H9 (cell line): ENCODE measurements at regions not wholly inside any gene's neighbourhood (a gene's known extent, or its start where the extent isn't known, plus 50 kb on each side); places are given as distances from the start of the nearest gene placed in this dataset.

ENCODE experiments used
- DNase-seq: peaks from one replicate; pipeline ENCODE4 v3.0.0-alpha.2; 2017
- H2AFZ ChIP-seq: one replicate; pipeline ENCODE4 v1.6.1; 2013; ENCODE audit warnings: mild to moderate bottlenecking, low read length, control low read depth, moderate library complexity
- H2AK5ac ChIP-seq: 2 replicates; pipeline ENCODE4 v1.6.1; 2013; ENCODE audit warnings: low read length, control low read depth, mixed read lengths; ENCODE audit not compliant: insufficient read length
- H2BK120ac ChIP-seq: one replicate; pipeline ENCODE4 v1.6.1; 2013; ENCODE audit warnings: low read depth, mild to moderate bottlenecking, low read length, control low read depth, inconsistent platforms; ENCODE audit not compliant: poor library complexity, severe bottlenecking
- H2BK12ac ChIP-seq: 2 replicates; pipeline ENCODE4 v1.6.1; 2013; ENCODE audit warnings: low read length, control low read depth, mixed read lengths, low read depth; ENCODE audit not compliant: insufficient read length
- H2BK15ac ChIP-seq: 2 replicates; pipeline ENCODE4 v1.6.1; 2013; ENCODE audit warnings: low read depth, low read length, control low read depth
- H2BK20ac ChIP-seq: one replicate; pipeline ENCODE4 v1.6.1; 2013; ENCODE audit warnings: low read depth, mild to moderate bottlenecking, low read length, control low read depth, inconsistent platforms; ENCODE audit not compliant: poor library complexity, severe bottlenecking
- H2BK5ac ChIP-seq: 2 replicates; pipeline ENCODE4 v1.6.1; 2013; ENCODE audit warnings: low read length, control low read depth, mixed read lengths; ENCODE audit not compliant: insufficient read length
- H3K14ac ChIP-seq: 2 replicates; pipeline ENCODE4 v1.6.1; 2013; ENCODE audit warnings: low read length, control low read depth; ENCODE audit not compliant: insufficient read depth
- H3K18ac ChIP-seq: 2 replicates; pipeline ENCODE4 v1.6.1; 2013; ENCODE audit warnings: low read depth, mild to moderate bottlenecking, mixed read lengths, low read length, control low read depth; ENCODE audit not compliant: insufficient read length
- H3K23ac ChIP-seq: 2 replicates; pipeline ENCODE4 v1.6.1; 2013; ENCODE audit warnings: low read length, control low read depth, mixed read lengths, low read depth; ENCODE audit not compliant: insufficient read length
- H3K23me2 ChIP-seq: 2 replicates; pipeline ENCODE4 v1.6.1; 2013; ENCODE audit warnings: low read depth, mild to moderate bottlenecking, mixed read lengths, low read length, control low read depth; ENCODE audit not compliant: insufficient read length, poor library complexity, severe bottlenecking
- H3K27ac ChIP-seq: 2 replicates; pipeline ENCODE4 v1.5.1; 2013; ENCODE audit warnings: low read length, control low read depth, mixed read lengths, low read depth; ENCODE audit not compliant: insufficient read length
- H3K27me3 ChIP-seq: 2 replicates; pipeline ENCODE4 v1.6.1; 2013; ENCODE audit warnings: low read length, control low read depth, inconsistent platforms; ENCODE audit not compliant: insufficient read depth
- H3K4ac ChIP-seq: 2 replicates; pipeline ENCODE4 v1.6.1; 2013; ENCODE audit warnings: low read depth, mild to moderate bottlenecking, control low read depth, inconsistent platforms, low read length, moderate library complexity
- H3K4me1 ChIP-seq: 2 replicates; pipeline ENCODE4 v1.6.1; 2013; ENCODE audit warnings: low read length, control low read depth, inconsistent platforms; ENCODE audit not compliant: insufficient read depth
- H3K4me2 ChIP-seq: 2 replicates; pipeline ENCODE4 v1.6.1; 2013; ENCODE audit warnings: low read length, control low read depth, mixed read lengths; ENCODE audit not compliant: insufficient read length, insufficient read depth
- H3K56ac ChIP-seq: 2 replicates; pipeline ENCODE4 v1.6.1; 2013; ENCODE audit warnings: low read depth, mild to moderate bottlenecking, mixed read lengths, low read length, control low read depth; ENCODE audit not compliant: insufficient read length
- H3K79me1 ChIP-seq: 2 replicates; pipeline ENCODE4 v1.6.1; 2013; ENCODE audit warnings: low read depth, mild to moderate bottlenecking, moderate library complexity, low read length, control low read depth, inconsistent platforms; ENCODE audit not compliant: insufficient read depth, poor library complexity, severe bottlenecking
- H3K79me2 ChIP-seq: 2 replicates; pipeline ENCODE4 v1.6.1; 2013; ENCODE audit warnings: low read length, control low read depth, inconsistent platforms; ENCODE audit not compliant: insufficient read depth
- H3K9ac ChIP-seq: 2 replicates; pipeline ENCODE4 v1.6.1; 2013; ENCODE audit warnings: low read length, control low read depth, mixed read lengths; ENCODE audit not compliant: insufficient read length; ENCODE audit errors: extremely low read depth
- H3K9me3 ChIP-seq: one replicate; pipeline ENCODE4 v1.6.1; 2013; ENCODE audit warnings: low read depth, low read length, inconsistent platforms; ENCODE audit not compliant: control insufficient read depth
- H3T11ph ChIP-seq: one replicate; pipeline ENCODE4 v1.6.1; 2013; ENCODE audit warnings: mild to moderate bottlenecking, low read length, control low read depth, inconsistent platforms
- H4K20me1 ChIP-seq: one replicate; pipeline ENCODE4 v1.6.1; 2013; ENCODE audit not compliant: control insufficient read depth, insufficient read length, insufficient read depth
- H4K5ac ChIP-seq: 2 replicates; pipeline ENCODE4 v1.6.1; 2013; ENCODE audit warnings: low read depth, mild to moderate bottlenecking, mixed read lengths, low read length, control low read depth; ENCODE audit not compliant: insufficient read length
- H4K8ac ChIP-seq: replicated peaks from 2 replicates; pipeline ENCODE4 v1.6.1; 2013; ENCODE audit warnings: low read length, control low read depth, mixed read lengths, low read depth; ENCODE audit not compliant: insufficient read length
- H4K91ac ChIP-seq: 2 replicates; pipeline ENCODE4 v1.6.1; 2013; ENCODE audit warnings: low read depth, mild to moderate bottlenecking, moderate library complexity, mixed read lengths, low read length, control low read depth; ENCODE audit not compliant: insufficient read length
- H3K27ac Mint-ChIP-seq, 3 experiments: 2 replicates in 2 of 3; 3 replicates in 1 of 3; pipeline ENCODE4 v1.8.0; 2020 to 2021; ENCODE audit warnings: mixed read lengths in 3 of 3, mild to moderate bottlenecking in 1 of 3, moderate library complexity in 1 of 3
- H3K27me3 Mint-ChIP-seq: 2 replicates; pipeline ENCODE4 v1.8.0; 2021; ENCODE audit warnings: low read depth, mild to moderate bottlenecking, moderate library complexity, mixed read lengths
- H3K36me3 Mint-ChIP-seq, 3 experiments: 2 replicates in 2 of 3; 3 replicates in 1 of 3; pipeline ENCODE4 v1.8.0; 2020 to 2021; ENCODE audit warnings: low read depth in 3 of 3, mixed read lengths in 3 of 3; ENCODE audit not compliant: insufficient read depth in 1 of 3
- H3K4me1 Mint-ChIP-seq, 2 experiments: 2 replicates each; pipeline ENCODE4 v1.8.0; 2020; ENCODE audit warnings: mixed read lengths in 2 of 2
- H3K4me3 Mint-ChIP-seq, 2 experiments: 2 replicates in 1 of 2; 3 replicates in 1 of 2; pipeline ENCODE4 v1.8.0; 2020 to 2021; ENCODE audit warnings: mild to moderate bottlenecking in 2 of 2, mixed read lengths in 2 of 2, moderate library complexity in 1 of 2
- H3K9me3 Mint-ChIP-seq, 2 experiments: 2 replicates in 1 of 2; 3 replicates in 1 of 2; pipeline ENCODE4 v1.8.0; 2020; ENCODE audit warnings: mild to moderate bottlenecking in 2 of 2, mixed read lengths in 2 of 2, moderate library complexity in 1 of 2
- WGBS: extraction: QIAGEN DNeasy Blood & Tissue Kit; methylation state at CpG from one replicate; pipeline ENCODE4 v1.1.7; 2013; ENCODE audit warnings: missing lambda C conversion rate, low lambda C conversion rate, mixed read lengths; ENCODE audit not compliant: insufficient read length; ENCODE audit errors: extremely low coverage; 5-methylcytosine and 5-hydroxymethylcytosine counted together
- TF ChIP-seq, protein P1 (sequence below): fragments of 200-600 bp; sonication (generic); conservative IDR thresholded peaks from 3 replicates; pipeline ENCODE4 v1.8.0; 2021; ENCODE audit warnings: antibody characterized with exemption, mild to moderate bottlenecking

DNA sequence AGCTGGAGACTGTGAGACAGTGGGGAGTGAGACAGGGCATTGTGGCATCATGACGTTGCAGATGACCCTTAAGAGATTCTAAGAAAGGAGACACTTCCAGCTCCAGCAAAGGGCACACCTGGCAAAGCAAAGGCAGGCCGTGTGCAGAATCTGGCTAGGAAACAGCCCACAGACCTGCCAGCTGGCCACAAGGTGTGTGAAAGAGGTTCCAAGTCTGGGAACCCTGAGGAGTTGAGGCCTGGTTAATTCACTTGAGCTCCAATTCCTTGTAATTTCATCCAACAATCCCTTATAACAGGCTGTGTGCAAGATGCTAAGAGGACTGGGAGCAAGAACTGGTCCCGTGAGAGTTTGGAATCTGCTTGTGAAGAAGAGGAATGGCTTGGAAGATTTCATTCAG, 72.8 kb upstream of the FAM9A start:
- H3K4me1 ChIP-seq: peaks cover 8% of the 10 kb centered on the region; the same call in 1 of the 2 replicates
- no peak overlapping the region for H3K56ac ChIP-seq
- H3K23ac ChIP-seq: no peak overlapping the region
- WGBS: no CpG with 5 or more reads among the region's 3 CpGs
- no peaks in the 10 kb centered on the region; the same call in 1 of the 2 replicates for H3K27me3 ChIP-seq
- H2BK5ac ChIP-seq: no peak overlapping the region
- H2AK5ac ChIP-seq: no peak overlapping the region
- no peak overlapping the region for H2BK20ac ChIP-seq
- Mint-ChIP-seq H3K4me3 (no peak overlapping the region), H3K27ac (no peak overlapping the region), H3K4me1 (peaks cover 37 to 39% of the 10 kb centered on the region in 2 experiments), H3K36me3 (peaks cover 0 to 2% (median 0%) of the 10 kb centered on the region in 3 experiments; a peak in 3 of 7 replicates), H3K27me3 (peaks cover 36% of the 10 kb centered on the region), H3K9me3 (peaks cover 5 to 36% of the 10 kb centered on the region in 2 experiments; a peak in 3 of 5 replicates)
- no peak overlapping the region for H3K4ac ChIP-seq
- no peak overlapping the region for H2BK12ac ChIP-seq
- no peaks in the 10 kb centered on the region for H4K20me1 ChIP-seq
- no peak overlapping the region for H2BK15ac ChIP-seq
- H4K5ac ChIP-seq: no peak overlapping the region
- H3K79me1 ChIP-seq: no peaks in the 10 kb centered on the region
- no peak overlapping the region for H3T11ph ChIP-seq
- DNase-seq: no peak
- H4K8ac ChIP-seq: no peak overlapping the region
- H3K79me2 ChIP-seq: no peaks in the 10 kb centered on the region
- no peak overlapping the region for H3K9ac ChIP-seq
- H4K91ac ChIP-seq: no peak overlapping the region
- H3K18ac ChIP-seq: no peak overlapping the region
- no peak overlapping the region for H3K27ac ChIP-seq
- no peak overlapping the region for H3K14ac ChIP-seq
- no peak overlapping the region for H3K4me2 ChIP-seq
- TF ChIP-seq, protein P1, sequence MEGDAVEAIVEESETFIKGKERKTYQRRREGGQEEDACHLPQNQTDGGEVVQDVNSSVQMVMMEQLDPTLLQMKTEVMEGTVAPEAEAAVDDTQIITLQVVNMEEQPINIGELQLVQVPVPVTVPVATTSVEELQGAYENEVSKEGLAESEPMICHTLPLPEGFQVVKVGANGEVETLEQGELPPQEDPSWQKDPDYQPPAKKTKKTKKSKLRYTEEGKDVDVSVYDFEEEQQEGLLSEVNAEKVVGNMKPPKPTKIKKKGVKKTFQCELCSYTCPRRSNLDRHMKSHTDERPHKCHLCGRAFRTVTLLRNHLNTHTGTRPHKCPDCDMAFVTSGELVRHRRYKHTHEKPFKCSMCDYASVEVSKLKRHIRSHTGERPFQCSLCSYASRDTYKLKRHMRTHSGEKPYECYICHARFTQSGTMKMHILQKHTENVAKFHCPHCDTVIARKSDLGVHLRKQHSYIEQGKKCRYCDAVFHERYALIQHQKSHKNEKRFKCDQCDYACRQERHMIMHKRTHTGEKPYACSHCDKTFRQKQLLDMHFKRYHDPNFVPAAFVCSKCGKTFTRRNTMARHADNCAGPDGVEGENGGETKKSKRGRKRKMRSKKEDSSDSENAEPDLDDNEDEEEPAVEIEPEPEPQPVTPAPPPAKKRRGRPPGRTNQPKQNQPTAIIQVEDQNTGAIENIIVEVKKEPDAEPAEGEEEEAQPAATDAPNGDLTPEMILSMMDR: no peak
- H3K9me3 ChIP-seq: no peaks in the 10 kb centered on the region
- no peaks in the 10 kb centered on the region for H3K23me2 ChIP-seq
- H2AFZ ChIP-seq: no peak overlapping the region
- no peak overlapping the region for H2BK120ac ChIP-seq
